HG03159 (cell line): ENCODE measurements at regions not wholly inside any gene's neighbourhood (a gene's known extent, or its start where the extent isn't known, plus 50 kb on each side); places are given as distances from the start of the nearest gene placed in this dataset.

Source experiments
- ATAC-seq: cut with Tn5 transposase; IDR thresholded peaks from one replicate; pipeline ENCODE4 v1.9.1; 2021; ENCODE audit warnings: mild to moderate bottlenecking, moderate library complexity; ENCODE audit not compliant: unreplicated experiment

DNA sequence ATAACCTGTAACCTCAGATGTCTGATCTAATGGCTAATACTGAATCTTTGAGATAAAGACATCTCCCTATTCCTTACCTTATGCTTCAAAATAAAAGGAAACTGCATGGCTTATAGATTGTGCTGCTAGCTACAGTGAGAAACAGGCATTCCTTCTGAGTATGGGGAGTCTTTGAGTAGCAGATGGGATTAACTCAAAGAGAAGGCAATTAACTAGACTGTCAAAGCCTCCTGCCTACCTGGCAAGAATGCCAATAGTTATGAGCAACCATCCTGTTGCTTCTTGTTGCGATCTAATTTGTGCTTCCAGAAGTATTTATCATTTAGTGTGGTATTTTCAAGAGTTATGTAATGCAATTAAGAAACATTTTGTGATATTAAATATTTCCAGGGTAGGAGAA, 660.0 kb upstream of the TMEFF2 start:
- ATAC-seq, result no peak

DNA sequence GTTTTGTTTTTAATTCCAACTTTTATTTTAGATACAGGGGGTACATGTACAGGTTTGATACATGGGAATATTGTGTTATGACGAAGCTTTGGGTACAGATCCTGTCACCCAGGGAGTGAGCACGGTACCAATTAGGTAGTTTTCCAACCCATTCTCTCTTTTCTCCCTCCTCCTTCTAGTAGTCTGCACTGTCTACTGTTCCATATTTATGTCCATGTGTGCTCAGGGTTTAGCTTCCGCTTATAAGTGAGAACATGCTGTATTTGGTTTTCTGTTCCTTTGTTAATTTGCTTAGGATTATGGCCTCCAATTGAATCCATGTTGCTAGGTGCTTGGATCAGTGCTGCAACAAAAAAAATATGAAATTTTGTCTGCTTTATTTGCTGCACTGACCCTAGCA, 659.3 kb upstream of the TMEFF2 start:
- ATAC-seq, result no peak

- no peak for ATAC-seq
Observed at GRCh38 chr2:192828947-192829346, 634.2 kb upstream of the TMEFF2 start.

DNA sequence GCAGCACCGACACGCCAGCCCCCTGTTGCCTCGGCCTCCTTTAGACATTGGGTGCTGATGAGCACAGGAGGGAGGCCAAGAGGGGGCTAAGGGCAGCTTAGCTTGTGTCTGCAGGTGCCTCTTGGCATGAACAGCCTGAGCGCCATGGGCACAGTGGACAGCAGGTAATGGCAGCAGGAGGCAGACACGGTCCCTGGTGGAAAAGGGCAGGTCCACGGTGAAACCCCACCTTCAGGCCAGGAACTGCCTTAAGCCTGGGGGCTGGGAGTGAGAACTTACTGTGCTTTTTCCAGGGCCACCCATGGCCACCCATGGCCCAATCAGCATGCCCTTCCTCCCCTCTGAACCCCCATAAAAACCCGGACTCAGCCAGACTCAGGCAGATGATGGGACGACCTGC, 633.4 kb upstream of the TMEFF2 start:
- no peak for ATAC-seq

- no peak for ATAC-seq
Observed at GRCh38 chr2:192827735-192828134, 633.0 kb upstream of the TMEFF2 start.

DNA sequence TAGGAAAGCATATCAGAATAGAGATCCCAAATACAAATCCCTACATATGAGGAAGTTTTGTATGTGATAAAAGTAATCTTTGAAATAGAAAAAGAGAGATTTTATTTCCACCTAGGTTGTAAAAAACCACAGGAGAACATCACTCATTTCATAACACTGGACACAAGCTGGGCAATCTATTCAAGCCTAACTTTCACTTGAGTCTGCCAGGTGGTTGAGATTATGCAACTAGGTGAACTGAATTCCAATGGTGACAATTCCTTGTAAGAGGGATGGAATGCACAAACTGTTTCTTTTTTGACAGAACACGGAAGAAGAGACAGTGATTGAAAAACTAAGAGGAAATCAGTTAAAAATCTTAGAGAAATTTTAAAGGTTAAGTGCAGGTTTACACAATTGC, 619.6 kb upstream of the TMEFF2 start:
- no peak for ATAC-seq

DNA sequence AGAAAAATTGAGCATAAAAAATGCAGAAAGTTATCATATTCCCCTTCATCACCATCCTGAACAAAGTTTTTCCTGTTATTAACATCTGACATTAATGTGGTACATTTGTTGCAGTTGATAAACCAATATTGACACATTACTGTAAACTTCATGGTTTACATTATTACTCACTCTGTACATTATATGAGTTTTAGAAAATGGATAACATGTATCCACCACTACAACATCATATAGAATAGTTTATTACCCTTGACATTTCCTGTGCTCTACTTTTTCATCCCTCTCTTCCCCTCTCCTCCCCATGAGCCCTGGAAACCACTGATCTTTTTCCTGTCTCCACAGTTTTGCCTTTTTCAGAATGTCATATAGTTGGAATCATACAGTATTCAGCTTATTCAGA, 618.6 kb upstream of the TMEFF2 start:
- no peak for ATAC-seq

DNA sequence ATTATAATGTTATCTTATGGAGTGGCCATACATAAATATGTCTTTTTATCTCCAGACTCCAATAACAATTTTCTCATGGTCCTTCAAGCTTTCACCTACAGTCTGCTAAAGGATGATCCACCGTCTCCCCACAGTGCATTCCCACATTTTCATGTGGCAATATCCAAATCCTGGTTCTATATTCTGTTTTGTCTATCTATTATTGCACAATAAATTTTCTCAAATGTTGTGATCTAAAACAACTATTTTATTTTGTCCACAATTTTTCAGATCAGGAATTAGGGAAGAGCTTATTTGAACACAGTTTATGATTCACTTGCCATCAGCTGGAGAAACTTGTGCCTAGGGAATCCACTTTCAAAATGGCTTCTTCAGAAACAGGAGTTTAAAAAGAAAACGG, 614.4 kb upstream of the TMEFF2 start:
- no peak for ATAC-seq

DNA sequence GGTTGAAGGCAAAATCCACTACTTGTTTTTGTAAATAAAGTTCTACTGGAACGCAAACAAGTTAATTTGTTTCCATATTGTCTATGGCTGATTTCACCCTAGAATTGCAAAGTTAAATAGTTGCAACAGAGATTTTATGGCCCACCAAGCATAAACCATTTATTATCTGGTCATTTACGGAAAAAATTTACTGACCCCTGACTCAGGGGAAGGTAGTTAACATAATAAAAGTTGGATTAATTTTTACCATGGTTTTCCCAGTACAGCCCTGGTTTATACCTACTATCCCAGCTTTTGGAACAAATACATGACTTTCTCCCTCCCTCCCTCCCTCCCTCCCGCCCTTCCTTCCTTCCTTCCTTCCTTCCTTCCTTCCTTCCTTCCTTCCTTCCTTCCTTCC, 588.9 kb upstream of the TMEFF2 start:
- no peak for ATAC-seq

- ATAC-seq, result no peak
Observed at GRCh38 chr2:192775459-192776262, 580.9 kb upstream of the TMEFF2 start.

- ATAC-seq, result no peak
Observed at GRCh38 chr2:192775011-192775410, 580.3 kb upstream of the TMEFF2 start.

DNA sequence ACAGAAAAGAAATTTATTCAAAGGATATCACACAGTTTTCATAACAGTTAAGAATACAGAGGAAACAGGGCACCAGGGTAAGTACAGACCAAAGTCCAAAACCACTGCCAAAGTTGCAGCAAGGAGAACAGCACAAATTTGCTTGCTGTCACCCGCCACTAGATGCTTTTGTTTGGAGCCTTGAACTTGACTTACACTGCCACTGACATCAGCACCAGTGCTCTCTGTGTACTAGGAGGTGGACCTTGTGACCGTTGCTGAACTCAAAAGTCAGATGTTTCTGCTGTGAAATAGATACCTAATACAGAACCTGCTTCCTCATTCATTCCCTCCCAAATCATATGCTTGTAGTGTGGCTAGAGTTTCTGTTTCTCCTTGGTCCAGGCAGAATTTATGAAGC, 578.3 kb upstream of the TMEFF2 start:
- no peak for ATAC-seq

- ATAC-seq, result no peak
Observed at GRCh38 chr2:192749611-192750200, 555.0 kb upstream of the TMEFF2 start.

- ATAC-seq, result no peak
Observed at GRCh38 chr2:192741889-192742288, 547.2 kb upstream of the TMEFF2 start.

DNA sequence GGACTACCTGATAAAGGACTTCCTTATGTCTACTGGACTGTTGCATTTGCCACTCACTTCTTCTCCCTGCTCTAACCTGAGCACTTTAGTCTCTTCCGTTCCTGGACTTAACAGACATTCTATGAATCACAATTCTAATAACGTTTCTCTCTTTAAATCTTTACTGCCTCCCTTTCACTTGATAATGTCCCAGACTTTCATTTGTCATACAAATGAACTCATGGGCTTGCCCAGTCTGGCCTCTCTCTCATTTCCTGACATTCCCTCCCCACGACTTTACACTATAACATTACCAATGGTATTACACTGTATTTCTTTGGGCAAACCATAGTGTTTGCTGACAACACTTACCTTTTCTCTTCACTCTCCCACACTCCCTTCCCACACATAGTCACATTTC, 540.7 kb upstream of the TMEFF2 start:
- no peak for ATAC-seq

GRCh38 chr2:192729369-192729768, 534.6 kb upstream of the TMEFF2 start:
- no peak for ATAC-seq

GRCh38 chr2:192725991-192726390, 531.3 kb upstream of the TMEFF2 start:
- ATAC-seq, result no peak

- no peak for ATAC-seq
Observed at GRCh38 chr2:192719629-192720028, 524.9 kb upstream of the TMEFF2 start.

- no peak for ATAC-seq
Observed at GRCh38 chr2:192718340-192718739, 523.6 kb upstream of the TMEFF2 start.

GRCh38 chr2:192700934-192701333, 506.2 kb upstream of the TMEFF2 start:
- ATAC-seq, result no peak

DNA sequence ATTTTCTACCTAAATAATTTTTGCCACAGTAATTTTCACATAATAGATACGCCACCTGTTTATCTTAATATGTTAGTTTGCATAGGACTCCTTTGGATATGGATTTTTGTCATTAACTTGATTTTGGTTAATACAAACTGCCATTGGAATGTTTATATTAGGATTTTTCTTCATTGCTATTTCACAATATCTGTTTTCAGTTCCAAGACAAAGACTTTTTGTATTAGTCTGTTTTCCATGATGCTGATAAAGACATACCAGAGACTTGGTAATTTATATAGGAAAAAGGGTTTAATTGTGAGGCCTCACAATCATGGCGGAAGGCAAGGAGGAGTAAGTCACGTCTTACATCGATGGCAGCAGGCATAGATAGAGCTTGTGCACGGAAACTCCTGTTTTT, 503.1 kb upstream of the TMEFF2 start:
- ATAC-seq, result no peak

- no peak for ATAC-seq
Observed at GRCh38 chr2:192696857-192697256, 502.1 kb upstream of the TMEFF2 start.

DNA sequence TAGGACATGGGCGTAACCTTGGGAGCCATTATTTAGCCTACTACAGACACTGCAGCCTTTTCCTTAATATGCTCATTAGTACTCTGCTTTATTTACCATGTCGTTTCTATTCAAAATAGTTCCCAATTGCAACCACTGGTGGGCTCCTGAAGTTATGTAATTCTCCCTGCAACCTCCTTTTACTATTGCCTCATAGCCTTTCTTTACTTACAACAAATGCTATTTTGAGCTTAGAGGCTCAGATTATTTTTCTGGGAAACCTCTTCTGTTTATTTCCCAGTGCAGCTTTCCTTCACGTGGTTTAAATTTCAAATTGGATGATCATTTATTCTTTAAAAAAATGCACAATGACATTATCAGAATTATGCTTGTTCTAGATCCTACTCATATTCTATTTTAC, 492.3 kb upstream of the TMEFF2 start:
- ATAC-seq, result no peak
